H9 (cell line): ENCODE measurements at regions not wholly inside any gene's neighbourhood (a gene's known extent, or its start where the extent isn't known, plus 50 kb on each side); places are given as distances from the start of the nearest gene placed in this dataset.

ENCODE experiments used
- DNase-seq: peaks from one replicate; pipeline ENCODE4 v3.0.0-alpha.2; 2017
- H2AFZ ChIP-seq: one replicate; pipeline ENCODE4 v1.6.1; 2013; ENCODE audit warnings: mild to moderate bottlenecking, low read length, control low read depth, moderate library complexity
- H2AK5ac ChIP-seq: 2 replicates; pipeline ENCODE4 v1.6.1; 2013; ENCODE audit warnings: low read length, control low read depth, mixed read lengths; ENCODE audit not compliant: insufficient read length
- H2BK120ac ChIP-seq: one replicate; pipeline ENCODE4 v1.6.1; 2013; ENCODE audit warnings: low read depth, mild to moderate bottlenecking, low read length, control low read depth, inconsistent platforms; ENCODE audit not compliant: poor library complexity, severe bottlenecking
- H2BK12ac ChIP-seq: 2 replicates; pipeline ENCODE4 v1.6.1; 2013; ENCODE audit warnings: low read length, control low read depth, mixed read lengths, low read depth; ENCODE audit not compliant: insufficient read length
- H2BK15ac ChIP-seq: 2 replicates; pipeline ENCODE4 v1.6.1; 2013; ENCODE audit warnings: low read depth, low read length, control low read depth
- H2BK20ac ChIP-seq: one replicate; pipeline ENCODE4 v1.6.1; 2013; ENCODE audit warnings: low read depth, mild to moderate bottlenecking, low read length, control low read depth, inconsistent platforms; ENCODE audit not compliant: poor library complexity, severe bottlenecking
- H2BK5ac ChIP-seq: 2 replicates; pipeline ENCODE4 v1.6.1; 2013; ENCODE audit warnings: low read length, control low read depth, mixed read lengths; ENCODE audit not compliant: insufficient read length
- H3K14ac ChIP-seq: 2 replicates; pipeline ENCODE4 v1.6.1; 2013; ENCODE audit warnings: low read length, control low read depth; ENCODE audit not compliant: insufficient read depth
- H3K18ac ChIP-seq: 2 replicates; pipeline ENCODE4 v1.6.1; 2013; ENCODE audit warnings: low read depth, mild to moderate bottlenecking, mixed read lengths, low read length, control low read depth; ENCODE audit not compliant: insufficient read length
- H3K23ac ChIP-seq: 2 replicates; pipeline ENCODE4 v1.6.1; 2013; ENCODE audit warnings: low read length, control low read depth, mixed read lengths, low read depth; ENCODE audit not compliant: insufficient read length
- H3K23me2 ChIP-seq: 2 replicates; pipeline ENCODE4 v1.6.1; 2013; ENCODE audit warnings: low read depth, mild to moderate bottlenecking, mixed read lengths, low read length, control low read depth; ENCODE audit not compliant: insufficient read length, poor library complexity, severe bottlenecking
- H3K27ac ChIP-seq: 2 replicates; pipeline ENCODE4 v1.5.1; 2013; ENCODE audit warnings: low read length, control low read depth, mixed read lengths, low read depth; ENCODE audit not compliant: insufficient read length
- H3K27me3 ChIP-seq: 2 replicates; pipeline ENCODE4 v1.6.1; 2013; ENCODE audit warnings: low read length, control low read depth, inconsistent platforms; ENCODE audit not compliant: insufficient read depth
- H3K4ac ChIP-seq: 2 replicates; pipeline ENCODE4 v1.6.1; 2013; ENCODE audit warnings: low read depth, mild to moderate bottlenecking, control low read depth, inconsistent platforms, low read length, moderate library complexity
- H3K4me1 ChIP-seq: 2 replicates; pipeline ENCODE4 v1.6.1; 2013; ENCODE audit warnings: low read length, control low read depth, inconsistent platforms; ENCODE audit not compliant: insufficient read depth
- H3K4me2 ChIP-seq: 2 replicates; pipeline ENCODE4 v1.6.1; 2013; ENCODE audit warnings: low read length, control low read depth, mixed read lengths; ENCODE audit not compliant: insufficient read length, insufficient read depth
- H3K56ac ChIP-seq: 2 replicates; pipeline ENCODE4 v1.6.1; 2013; ENCODE audit warnings: low read depth, mild to moderate bottlenecking, mixed read lengths, low read length, control low read depth; ENCODE audit not compliant: insufficient read length
- H3K79me1 ChIP-seq: 2 replicates; pipeline ENCODE4 v1.6.1; 2013; ENCODE audit warnings: low read depth, mild to moderate bottlenecking, moderate library complexity, low read length, control low read depth, inconsistent platforms; ENCODE audit not compliant: insufficient read depth, poor library complexity, severe bottlenecking
- H3K79me2 ChIP-seq: 2 replicates; pipeline ENCODE4 v1.6.1; 2013; ENCODE audit warnings: low read length, control low read depth, inconsistent platforms; ENCODE audit not compliant: insufficient read depth
- H3K9ac ChIP-seq: 2 replicates; pipeline ENCODE4 v1.6.1; 2013; ENCODE audit warnings: low read length, control low read depth, mixed read lengths; ENCODE audit not compliant: insufficient read length; ENCODE audit errors: extremely low read depth
- H3K9me3 ChIP-seq: one replicate; pipeline ENCODE4 v1.6.1; 2013; ENCODE audit warnings: low read depth, low read length, inconsistent platforms; ENCODE audit not compliant: control insufficient read depth
- H3T11ph ChIP-seq: one replicate; pipeline ENCODE4 v1.6.1; 2013; ENCODE audit warnings: mild to moderate bottlenecking, low read length, control low read depth, inconsistent platforms
- H4K20me1 ChIP-seq: one replicate; pipeline ENCODE4 v1.6.1; 2013; ENCODE audit not compliant: control insufficient read depth, insufficient read length, insufficient read depth
- H4K5ac ChIP-seq: 2 replicates; pipeline ENCODE4 v1.6.1; 2013; ENCODE audit warnings: low read depth, mild to moderate bottlenecking, mixed read lengths, low read length, control low read depth; ENCODE audit not compliant: insufficient read length
- H4K8ac ChIP-seq: replicated peaks from 2 replicates; pipeline ENCODE4 v1.6.1; 2013; ENCODE audit warnings: low read length, control low read depth, mixed read lengths, low read depth; ENCODE audit not compliant: insufficient read length
- H4K91ac ChIP-seq: 2 replicates; pipeline ENCODE4 v1.6.1; 2013; ENCODE audit warnings: low read depth, mild to moderate bottlenecking, moderate library complexity, mixed read lengths, low read length, control low read depth; ENCODE audit not compliant: insufficient read length
- H3K27ac Mint-ChIP-seq, 3 experiments: 2 replicates in 2 of 3; 3 replicates in 1 of 3; pipeline ENCODE4 v1.8.0; 2020 to 2021; ENCODE audit warnings: mixed read lengths in 3 of 3, mild to moderate bottlenecking in 1 of 3, moderate library complexity in 1 of 3
- H3K27me3 Mint-ChIP-seq: 2 replicates; pipeline ENCODE4 v1.8.0; 2021; ENCODE audit warnings: low read depth, mild to moderate bottlenecking, moderate library complexity, mixed read lengths
- H3K36me3 Mint-ChIP-seq, 3 experiments: 2 replicates in 2 of 3; 3 replicates in 1 of 3; pipeline ENCODE4 v1.8.0; 2020 to 2021; ENCODE audit warnings: low read depth in 3 of 3, mixed read lengths in 3 of 3; ENCODE audit not compliant: insufficient read depth in 1 of 3
- H3K4me1 Mint-ChIP-seq, 2 experiments: 2 replicates each; pipeline ENCODE4 v1.8.0; 2020; ENCODE audit warnings: mixed read lengths in 2 of 2
- H3K4me3 Mint-ChIP-seq, 2 experiments: 2 replicates in 1 of 2; 3 replicates in 1 of 2; pipeline ENCODE4 v1.8.0; 2020 to 2021; ENCODE audit warnings: mild to moderate bottlenecking in 2 of 2, mixed read lengths in 2 of 2, moderate library complexity in 1 of 2
- H3K9me3 Mint-ChIP-seq, 2 experiments: 2 replicates in 1 of 2; 3 replicates in 1 of 2; pipeline ENCODE4 v1.8.0; 2020; ENCODE audit warnings: mild to moderate bottlenecking in 2 of 2, mixed read lengths in 2 of 2, moderate library complexity in 1 of 2
- WGBS: extraction: QIAGEN DNeasy Blood & Tissue Kit; methylation state at CpG from one replicate; pipeline ENCODE4 v1.1.7; 2013; ENCODE audit warnings: missing lambda C conversion rate, low lambda C conversion rate, mixed read lengths; ENCODE audit not compliant: insufficient read length; ENCODE audit errors: extremely low coverage; 5-methylcytosine and 5-hydroxymethylcytosine counted together
- TF ChIP-seq, protein P1 (sequence below): fragments of 200-600 bp; sonication (generic); conservative IDR thresholded peaks from 3 replicates; pipeline ENCODE4 v1.8.0; 2021; ENCODE audit warnings: antibody characterized with exemption, mild to moderate bottlenecking

DNA sequence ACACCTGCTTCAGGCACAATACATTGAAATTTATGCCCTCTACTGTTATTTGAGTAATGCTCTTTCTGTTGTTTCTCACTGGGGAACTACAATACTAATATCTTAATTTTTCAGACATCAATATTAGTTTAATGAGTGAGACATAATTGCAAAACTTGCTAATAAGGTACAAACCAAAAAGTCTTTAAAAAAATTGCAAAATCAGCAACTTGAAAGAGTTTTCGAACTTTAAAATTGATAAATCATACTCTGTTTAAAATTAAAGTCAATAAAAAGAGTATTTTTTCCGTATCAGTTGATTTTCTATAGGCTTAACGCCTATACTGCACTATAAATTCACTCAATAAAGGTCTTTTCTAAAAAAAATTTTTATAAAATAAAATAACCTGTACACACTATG, 1735.9 kb upstream of the SEL1L start:
- Histone ChIP-seq H3K56ac (no peak overlapping the region), H3K14ac (no peak overlapping the region), H3K79me2 (no peaks in the 10 kb centered on the region), H2AK5ac (no peak overlapping the region), H3T11ph (no peak overlapping the region), H2BK20ac (no peak overlapping the region), H2BK120ac (no peak overlapping the region), H3K4ac (no peak overlapping the region), H3K4me2 (no peak overlapping the region), H3K79me1 (no peaks in the 10 kb centered on the region), H3K27ac (no peak overlapping the region), H2BK12ac (no peak overlapping the region), H3K23me2 (no peaks in the 10 kb centered on the region), H2BK5ac (no peak overlapping the region), H3K18ac (no peak overlapping the region), H3K23ac (no peak overlapping the region), H2AFZ (no peak overlapping the region), H3K27me3 (no peaks in the 10 kb centered on the region), H3K9ac (no peak overlapping the region), H4K91ac (no peak overlapping the region), H2BK15ac (no peak overlapping the region), H4K20me1 (no peaks in the 10 kb centered on the region), H4K8ac (no peak overlapping the region), H3K4me1 (no peaks in the 10 kb centered on the region), H4K5ac (no peak overlapping the region), H3K9me3 (no peaks in the 10 kb centered on the region)
- Mint-ChIP-seq H3K36me3 (no peaks in the 10 kb centered on the region), H3K27me3 (no peaks in the 10 kb centered on the region), H3K9me3 (no peaks in the 10 kb centered on the region; a peak in 1 of 5 replicates), H3K27ac (no peak overlapping the region), H3K4me1 (no peaks in the 10 kb centered on the region), H3K4me3 (no peak overlapping the region)
- no CpG with 5 or more reads among the region's 3 CpGs for WGBS
- TF ChIP-seq, protein P1, sequence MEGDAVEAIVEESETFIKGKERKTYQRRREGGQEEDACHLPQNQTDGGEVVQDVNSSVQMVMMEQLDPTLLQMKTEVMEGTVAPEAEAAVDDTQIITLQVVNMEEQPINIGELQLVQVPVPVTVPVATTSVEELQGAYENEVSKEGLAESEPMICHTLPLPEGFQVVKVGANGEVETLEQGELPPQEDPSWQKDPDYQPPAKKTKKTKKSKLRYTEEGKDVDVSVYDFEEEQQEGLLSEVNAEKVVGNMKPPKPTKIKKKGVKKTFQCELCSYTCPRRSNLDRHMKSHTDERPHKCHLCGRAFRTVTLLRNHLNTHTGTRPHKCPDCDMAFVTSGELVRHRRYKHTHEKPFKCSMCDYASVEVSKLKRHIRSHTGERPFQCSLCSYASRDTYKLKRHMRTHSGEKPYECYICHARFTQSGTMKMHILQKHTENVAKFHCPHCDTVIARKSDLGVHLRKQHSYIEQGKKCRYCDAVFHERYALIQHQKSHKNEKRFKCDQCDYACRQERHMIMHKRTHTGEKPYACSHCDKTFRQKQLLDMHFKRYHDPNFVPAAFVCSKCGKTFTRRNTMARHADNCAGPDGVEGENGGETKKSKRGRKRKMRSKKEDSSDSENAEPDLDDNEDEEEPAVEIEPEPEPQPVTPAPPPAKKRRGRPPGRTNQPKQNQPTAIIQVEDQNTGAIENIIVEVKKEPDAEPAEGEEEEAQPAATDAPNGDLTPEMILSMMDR: no peak
- DNase-seq: no peak
